Esophagus muscularis mucosa (tissue), 4 donors: ENCODE measurements at regions not wholly inside any gene's neighbourhood (a gene's known extent, or its start where the extent isn't known, plus 50 kb on each side); places are given as distances from the start of the nearest gene placed in this dataset.
"Not testable (repeated sequence)": the region's sequence is repeated elsewhere in the genome, so short reads cannot be mapped to it uniquely, and the experiment has no call there.

Experiments
- DNase-seq: peaks from one replicate; pipeline ENCODE4 v3.0.0-alpha.2; 2017; ENCODE audit errors: extremely low spot score
- H3K27ac ChIP-seq, 4 donors: fragments of 200-600 bp; sonication (generic); replicated peaks in 1 of 4; 1 replicate in 3 of 4; 2 replicates in 1 of 4; pipeline ENCODE4 v1.5.1; 2016 to 2019; ENCODE audit warnings: mild to moderate bottlenecking in 1 of 4
- H3K27me3 ChIP-seq, 4 donors: fragments of 200-600 bp; sonication (generic); one replicate each; pipeline versions ENCODE4 v1.5.1 to v1.6.0; 2016 to 2019
- H3K36me3 ChIP-seq, 4 donors: fragments of 200-600 bp; sonication (generic); one replicate each; pipeline ENCODE4 v1.5.1; 2016 to 2019
- H3K4me1 ChIP-seq, 4 donors: fragments of 200-600 bp; sonication (generic); one replicate each; pipeline ENCODE4 v1.5.1; 2016 to 2019
- H3K4me3 ChIP-seq, 4 donors: fragments of 200-600 bp; sonication (generic); 1 replicate in 2 of 4; 2 replicates in 2 of 4; pipeline ENCODE4 v1.5.1; 2016 to 2019; ENCODE audit warnings: mild to moderate bottlenecking in 4 of 4, moderate library complexity in 1 of 4
- H3K9me3 ChIP-seq, 4 donors: fragments of 200-600 bp; sonication (generic); 1 replicate in 3 of 4; 2 replicates in 1 of 4; pipeline ENCODE4 v1.5.1; 2016 to 2019
- EP300 ChIP-seq: sonication (generic); formaldehyde crosslinking; IDR thresholded peaks from one replicate; pipeline ENCODE4 v1.6.1; 2017; ENCODE audit warnings: antibody characterized with exemption
- POLR2A ChIP-seq: fragments of 450-650 bp; IDR thresholded peaks from one replicate; pipeline ENCODE4 v1.6.1; 2017; ENCODE audit warnings: antibody characterized with exemption, moderate library complexity, mild to moderate bottlenecking, low read depth
- POLR2AphosphoS5 ChIP-seq, 2 donors: sonication (generic); formaldehyde crosslinking; IDR thresholded peaks; one replicate each; pipeline ENCODE4 v1.6.1; 2017; ENCODE audit warnings: antibody characterized with exemption in 2 of 2
- WGBS: methylation state at CpG from one replicate; pipeline ENCODE4 v1.1.5; 2018; 5-methylcytosine and 5-hydroxymethylcytosine counted together
- intact Hi-C: fragments of 100-400 bp; cut with DNase I; formaldehyde crosslinking; loops from one replicate; pipeline ENCODE4 v1.15.1; 2023
- TF ChIP-seq, protein P1 (sequence below), 3 experiments: fragments of 200-600 bp in 2 of 3; fragments of 450-650 bp in 1 of 3; sonication (generic) in 2 of 3; IDR thresholded peaks; one replicate each; pipeline ENCODE4 v1.5.1; 2017 to 2019; ENCODE audit warnings: antibody characterized with exemption in 3 of 3, mild to moderate bottlenecking in 2 of 3, moderate library complexity in 1 of 3

DNA sequence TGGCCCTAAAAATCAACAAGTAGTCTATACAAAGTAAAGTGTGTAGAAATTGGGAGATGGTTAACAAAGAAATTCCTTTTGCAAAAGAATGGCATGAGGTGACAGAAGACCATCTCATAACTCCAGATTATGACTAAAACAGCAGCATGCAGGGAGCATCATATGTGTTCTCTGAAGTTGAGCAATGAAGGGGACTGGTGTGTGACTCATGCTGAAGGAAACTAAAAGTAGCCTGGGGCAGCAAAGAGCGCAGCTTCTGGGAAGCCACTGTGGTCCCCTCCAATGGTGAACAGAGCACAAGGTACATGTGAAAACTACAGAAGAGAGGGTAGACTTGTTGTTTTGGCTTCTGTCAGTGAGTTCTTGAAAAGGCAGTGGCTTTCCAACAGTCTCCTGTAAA lies 133.4 kb downstream of the MACC1 start:
- DNase-seq, result no peak
- Histone ChIP-seq H3K4me1 (no peaks in the 10 kb centered on the region), H3K27ac (peak overlapping the region in 3 of 4 donors; percentile 10 to 42 (median 28)), H3K27me3 (no peaks in the 10 kb centered on the region), H3K9me3 (no peaks in the 10 kb centered on the region), H3K36me3 (no peaks in the 10 kb centered on the region), H3K4me3 (no peak overlapping the region)
- intact Hi-C loops, result no loop called here
- 72% methylated on average over 1 of the region's 1 CpG for WGBS
- TF ChIP-seq POLR2A, result no peak
- TF ChIP-seq POLR2AphosphoS5 (IDR thresholded peaks at IDR 0.05), result peak in 1 of 2 donors; percentile 17

- Histone ChIP-seq H3K9me3 (no peaks in the 10 kb centered on the region), H3K27me3 (no peaks in the 10 kb centered on the region), H3K4me1 (peaks cover 0 to 16% (median 9%) of the 10 kb centered on the region in 4 donors), H3K36me3 (no peaks in the 10 kb centered on the region), H3K4me3 (no peak overlapping the region), H3K27ac (no peak overlapping the region)
- DNase-seq, result no peak
- intact Hi-C loops, result no loop called here
- TF ChIP-seq POLR2AphosphoS5 (IDR thresholded peaks at IDR 0.05) (no peak), EP300 (no peak), POLR2A (no peak)
- TF ChIP-seq, protein P1, sequence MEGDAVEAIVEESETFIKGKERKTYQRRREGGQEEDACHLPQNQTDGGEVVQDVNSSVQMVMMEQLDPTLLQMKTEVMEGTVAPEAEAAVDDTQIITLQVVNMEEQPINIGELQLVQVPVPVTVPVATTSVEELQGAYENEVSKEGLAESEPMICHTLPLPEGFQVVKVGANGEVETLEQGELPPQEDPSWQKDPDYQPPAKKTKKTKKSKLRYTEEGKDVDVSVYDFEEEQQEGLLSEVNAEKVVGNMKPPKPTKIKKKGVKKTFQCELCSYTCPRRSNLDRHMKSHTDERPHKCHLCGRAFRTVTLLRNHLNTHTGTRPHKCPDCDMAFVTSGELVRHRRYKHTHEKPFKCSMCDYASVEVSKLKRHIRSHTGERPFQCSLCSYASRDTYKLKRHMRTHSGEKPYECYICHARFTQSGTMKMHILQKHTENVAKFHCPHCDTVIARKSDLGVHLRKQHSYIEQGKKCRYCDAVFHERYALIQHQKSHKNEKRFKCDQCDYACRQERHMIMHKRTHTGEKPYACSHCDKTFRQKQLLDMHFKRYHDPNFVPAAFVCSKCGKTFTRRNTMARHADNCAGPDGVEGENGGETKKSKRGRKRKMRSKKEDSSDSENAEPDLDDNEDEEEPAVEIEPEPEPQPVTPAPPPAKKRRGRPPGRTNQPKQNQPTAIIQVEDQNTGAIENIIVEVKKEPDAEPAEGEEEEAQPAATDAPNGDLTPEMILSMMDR (IDR thresholded peaks at IDR 0.05), result no peak
Measured at GRCh38 chr7:20079080-20079479, 138.1 kb downstream of the MACC1 start.

- peaks cover 0 to 16% (median 9%) of the 10 kb centered on the region in 4 donors for H3K4me1 ChIP-seq
- peak overlapping the region in 1 of 4 donors; percentile 16 for H3K27ac ChIP-seq
- TF ChIP-seq POLR2A, result no peak
- TF ChIP-seq POLR2AphosphoS5 (IDR thresholded peaks at IDR 0.05), result no peak
- no peak for TF ChIP-seq EP300
- WGBS, result 76% methylated on average over 2 of the region's 2 CpGs
- no peaks in the 10 kb centered on the region for H3K9me3 ChIP-seq
- H3K4me3 ChIP-seq, result no peak overlapping the region
- no peaks in the 10 kb centered on the region for H3K36me3 ChIP-seq
- DNase-seq, result no peak
- intact Hi-C loops, result no loop called here
- H3K27me3 ChIP-seq, result no peaks in the 10 kb centered on the region
Measured at GRCh38 chr7:20076835-20077234, 140.3 kb downstream of the MACC1 start.

GRCh38 chr7:20075992-20076820 lies 141.0 kb downstream of the MACC1 start:
- Histone ChIP-seq H3K27ac (peak overlapping the region in 1 of 4 donors; percentile 16), H3K36me3 (no peaks in the 10 kb centered on the region), H3K9me3 (no peaks in the 10 kb centered on the region), H3K4me3 (no peak overlapping the region), H3K27me3 (no peaks in the 10 kb centered on the region), H3K4me1 (peaks cover 0 to 16% (median 9%) of the 10 kb centered on the region in 4 donors)
- 45% methylated on average over 4 of the region's 4 CpGs for WGBS
- intact Hi-C loops, result no loop called here
- DNase-seq, result no peak
- TF ChIP-seq EP300 (no peak), POLR2AphosphoS5 (IDR thresholded peaks at IDR 0.05) (no peak), POLR2A (no peak)
- TF ChIP-seq, protein P1 (IDR thresholded peaks at IDR 0.05), result no peak

DNA sequence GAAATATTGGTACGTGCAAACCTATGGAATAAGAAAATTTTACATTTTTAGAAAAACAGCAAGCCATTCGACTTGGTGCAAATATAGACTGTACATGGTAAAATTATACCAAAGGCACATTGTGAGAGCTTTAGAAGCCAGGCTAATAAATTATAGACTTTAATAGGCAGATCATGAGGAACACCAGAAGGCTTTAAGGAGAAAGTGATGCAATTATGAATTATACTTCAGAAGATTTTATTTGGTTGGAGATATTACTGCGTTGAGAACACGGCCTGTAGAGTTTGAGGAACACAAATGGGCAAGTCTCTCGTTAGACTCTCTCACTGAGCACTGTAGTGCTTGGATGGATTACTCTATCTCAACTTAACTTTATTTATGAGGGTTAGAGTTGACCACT lies 141.7 kb downstream of the MACC1 start:
- H3K27ac ChIP-seq, result no peak overlapping the region
- H3K36me3 ChIP-seq, result no peaks in the 10 kb centered on the region
- TF ChIP-seq, protein P1 (IDR thresholded peaks at IDR 0.05), result no peak
- no peak for TF ChIP-seq POLR2A
- no peak for TF ChIP-seq POLR2AphosphoS5 (IDR thresholded peaks at IDR 0.05)
- no peak for TF ChIP-seq EP300
- H3K27me3 ChIP-seq, result no peaks in the 10 kb centered on the region
- no peaks in the 10 kb centered on the region for H3K9me3 ChIP-seq
- no peak for DNase-seq
- intact Hi-C loops, result no loop called here
- 84% methylated on average over 5 of the region's 5 CpGs for WGBS
- H3K4me1 ChIP-seq, result peaks cover 0 to 16% (median 9%) of the 10 kb centered on the region in 4 donors
- no peak overlapping the region for H3K4me3 ChIP-seq

GRCh38 chr7:20068004-20068403 lies 149.2 kb downstream of the MACC1 start:
- DNase-seq, intact Hi-C loops, H3K27ac ChIP-seq, H3K27me3 ChIP-seq, H3K36me3 ChIP-seq, H3K4me3 ChIP-seq: not testable (repeated sequence)
- H3K4me1 ChIP-seq, result peaks cover 0 to 12% (median 10%) of the 10 kb centered on the region in 4 donors
- peaks cover 0 to 11% (median under 1%) of the 10 kb centered on the region in 4 donors for H3K9me3 ChIP-seq
- WGBS, result 93% methylated on average over 5 of the region's 5 CpGs
